RKO (cell line): ENCODE measurements at regions not wholly inside any gene's neighbourhood (a gene's known extent, or its start where the extent isn't known, plus 50 kb on each side); places are given as distances from the start of the nearest gene placed in this dataset.
"Not testable (repeated sequence)": the region's sequence is repeated elsewhere in the genome, so short reads cannot be mapped to it uniquely, and the experiment has no call there.

ENCODE experiments used
- DNase-seq: peaks from one replicate; pipeline ENCODE4 v3.0.0-alpha.2; 2016; ENCODE audit warnings: low spot score

GRCh38 chr3:171915275-171915674, 72.1 kb downstream of the TMEM212 start:
- DNase-seq = no peak

GRCh38 chr3:171916888-171917287, 73.7 kb downstream of the TMEM212 start:
- DNase-seq = no peak

GRCh38 chr3:171922629-171923028, 79.5 kb downstream of the TMEM212 start:
- not testable (repeated sequence) for DNase-seq

- not testable (repeated sequence) for DNase-seq
Observed at GRCh38 chr3:171923668-171924067, 80.5 kb downstream of the TMEM212 start.

DNA sequence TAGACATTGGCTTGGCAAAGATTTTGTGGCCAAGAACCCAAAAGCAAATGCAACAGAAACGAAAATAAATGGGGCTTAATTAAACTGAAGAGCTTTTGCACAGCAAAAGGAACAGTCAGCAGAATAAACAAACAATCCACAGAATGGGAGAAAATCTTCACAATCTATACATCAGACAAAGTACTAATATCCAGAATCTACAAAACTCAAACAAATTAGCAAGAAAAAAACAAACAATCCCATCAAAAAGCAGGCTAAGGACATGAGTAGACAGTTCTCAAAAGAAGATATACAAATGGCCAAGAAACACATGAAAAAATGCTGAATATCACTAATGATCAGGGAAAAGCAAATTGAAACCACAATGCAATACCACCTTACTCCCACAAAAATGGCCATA, 81.7 kb downstream of the TMEM212 start:
- not testable (repeated sequence) for DNase-seq

- DNase-seq = no peak
Observed at GRCh38 chr3:171932153-171932611, 89.0 kb downstream of the TMEM212 start.

DNA sequence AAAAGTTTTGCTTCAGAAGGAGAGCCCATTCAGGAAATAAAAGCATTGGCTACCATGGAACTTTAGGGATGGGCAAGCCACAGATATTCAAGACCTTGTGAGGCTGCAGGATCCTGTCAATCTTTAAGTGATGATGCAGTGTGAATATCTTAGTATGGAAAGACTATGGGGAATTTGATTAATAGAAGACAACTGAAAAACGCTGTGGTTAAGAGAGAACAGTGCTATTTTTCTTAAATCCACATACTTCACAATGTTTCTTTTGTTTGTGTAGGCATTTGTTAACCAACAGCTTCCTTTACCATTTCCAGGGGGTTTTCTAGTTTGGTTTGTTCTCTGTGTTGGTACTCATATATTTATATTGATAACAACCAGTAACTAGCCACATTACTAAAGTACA, 90.3 kb downstream of the TMEM212 start:
- DNase-seq = no peak

DNA sequence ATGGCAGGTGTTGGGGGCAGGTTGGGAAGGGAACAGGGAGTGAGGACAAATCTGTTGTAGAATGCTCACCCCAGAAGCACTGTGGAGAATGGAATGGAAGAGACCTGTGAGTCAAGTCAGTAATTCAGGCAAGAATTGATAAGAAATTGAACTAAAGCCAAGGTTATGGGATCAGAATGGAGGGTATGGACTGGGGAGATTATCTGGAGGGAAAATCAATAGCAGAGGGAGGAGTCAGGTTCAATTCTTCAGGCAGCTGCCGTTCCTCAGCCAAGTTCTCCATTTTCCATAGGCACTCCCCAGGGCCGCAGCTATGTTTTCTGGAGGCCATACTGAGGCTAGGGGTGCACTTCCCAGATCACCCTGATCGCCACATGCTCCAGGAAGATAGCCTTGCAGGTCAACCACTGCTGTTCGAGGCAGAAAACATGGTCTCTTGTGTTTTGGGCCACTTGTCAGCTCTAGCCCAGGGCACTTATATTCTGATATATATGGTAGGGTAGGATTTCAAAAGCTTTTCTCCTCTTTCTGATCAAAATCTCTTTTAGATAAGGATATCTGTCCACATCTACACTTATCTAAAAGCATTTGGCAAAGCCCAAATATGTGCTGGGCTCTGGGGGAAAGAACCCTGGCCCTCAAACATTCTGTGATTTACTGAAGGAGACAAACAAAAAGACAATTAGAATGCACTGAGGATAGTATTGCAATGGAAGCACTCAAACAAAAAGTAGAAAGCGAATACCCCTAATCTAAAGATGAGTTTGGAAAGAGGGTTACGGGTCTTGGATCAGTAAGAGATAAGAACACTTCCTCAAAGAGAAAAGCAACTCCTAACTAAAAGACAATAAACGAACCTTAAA, 92.3 kb downstream of the TMEM212 start:
- DNase-seq = no peak

- peak; percentile 30 for DNase-seq
Observed at GRCh38 chr3:171936191-171936841, 93.2 kb downstream of the TMEM212 start.

GRCh38 chr3:171939578-171939977, 96.4 kb downstream of the TMEM212 start:
- DNase-seq = no peak

DNA sequence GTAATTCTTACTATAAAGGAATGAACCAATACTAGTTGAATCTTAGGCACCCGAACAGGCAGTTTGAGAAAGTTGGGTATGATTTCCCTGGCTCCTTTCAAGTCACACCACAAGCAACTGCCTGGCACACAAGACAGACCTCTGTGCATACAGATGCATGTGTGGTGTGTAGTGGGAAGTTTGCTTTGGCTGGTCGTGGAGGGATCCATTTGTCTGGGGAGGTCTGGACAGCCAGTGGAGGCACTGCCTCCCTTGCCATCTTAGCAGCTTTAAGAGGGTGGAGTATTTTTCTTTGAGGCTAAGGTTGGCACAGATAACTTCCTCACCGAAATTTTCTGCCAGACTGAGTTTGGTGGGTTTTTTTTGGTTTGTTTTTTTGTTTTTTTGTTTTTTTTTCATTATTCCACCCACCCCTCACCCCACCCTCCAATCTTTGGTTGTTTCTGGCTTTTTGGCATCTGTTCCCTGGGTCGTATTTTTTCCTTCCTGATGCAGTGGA, 97.1 kb downstream of the TMEM212 start:
- no peak for DNase-seq

DNA sequence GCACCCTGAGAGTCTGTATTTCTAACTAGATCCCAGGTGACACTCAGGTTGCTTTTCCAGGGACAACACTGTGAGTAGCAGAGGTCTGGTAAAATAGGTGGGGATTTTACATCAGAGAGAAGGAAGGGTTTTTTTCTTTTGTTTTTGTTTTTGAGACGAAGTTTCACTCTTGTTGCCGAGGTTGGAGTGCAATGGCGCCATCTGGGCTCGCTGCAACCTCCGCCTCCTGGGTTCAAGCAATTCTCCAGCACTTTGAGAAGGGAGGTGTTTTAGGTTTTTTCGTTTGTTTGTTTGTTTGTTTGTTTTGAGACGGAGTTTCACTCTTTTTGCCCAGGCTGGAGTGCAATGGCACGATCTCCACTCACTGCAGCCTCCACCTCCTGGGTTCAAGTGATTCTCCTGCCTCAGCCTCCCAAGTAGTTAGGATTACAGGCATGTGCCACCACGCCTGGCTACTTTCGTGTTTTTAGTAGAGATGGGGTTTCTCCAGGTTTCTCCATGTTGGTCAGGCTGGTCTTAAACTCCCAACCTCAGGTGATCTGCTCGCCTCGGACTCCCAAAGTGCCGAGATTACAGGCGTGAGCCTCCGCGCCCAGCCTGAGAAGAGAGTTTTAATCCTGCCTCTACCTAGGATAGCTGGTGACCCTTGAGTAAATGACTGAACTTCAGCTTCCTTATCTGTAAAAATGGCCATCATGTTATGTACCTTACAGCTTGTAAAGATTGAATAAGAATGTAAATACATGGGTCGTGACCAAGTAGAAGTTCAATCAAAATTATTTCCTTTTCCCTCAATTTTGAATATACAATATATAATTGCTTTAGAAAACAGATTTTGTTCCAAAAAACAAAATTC, 95.9 kb upstream of the FNDC3B start:
- DNase-seq = no peak

GRCh38 chr3:171944118-171945016, 95.0 kb upstream of the FNDC3B start:
- DNase-seq = no peak

- no peak for DNase-seq
Observed at GRCh38 chr3:171948674-171949073, 90.7 kb upstream of the FNDC3B start.

DNA sequence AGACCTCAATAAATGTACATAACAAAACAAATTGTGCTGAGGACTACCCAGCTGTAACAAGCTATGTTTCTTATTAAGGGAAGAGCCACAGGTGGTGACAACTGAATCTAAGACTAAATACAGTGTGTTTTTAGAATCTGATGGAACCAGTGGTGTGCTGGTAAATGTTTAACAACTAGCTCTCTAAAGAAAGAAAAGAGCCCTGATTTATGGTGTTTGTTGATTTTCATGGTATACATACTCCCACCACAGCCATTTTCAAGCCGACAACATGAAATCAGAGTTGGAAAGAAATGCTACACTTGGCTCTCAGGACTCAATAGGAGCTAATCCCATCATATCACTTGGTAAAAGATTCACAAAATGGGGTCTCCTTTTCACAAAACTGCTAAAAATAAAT, 89.8 kb upstream of the FNDC3B start:
- no peak for DNase-seq

DNA sequence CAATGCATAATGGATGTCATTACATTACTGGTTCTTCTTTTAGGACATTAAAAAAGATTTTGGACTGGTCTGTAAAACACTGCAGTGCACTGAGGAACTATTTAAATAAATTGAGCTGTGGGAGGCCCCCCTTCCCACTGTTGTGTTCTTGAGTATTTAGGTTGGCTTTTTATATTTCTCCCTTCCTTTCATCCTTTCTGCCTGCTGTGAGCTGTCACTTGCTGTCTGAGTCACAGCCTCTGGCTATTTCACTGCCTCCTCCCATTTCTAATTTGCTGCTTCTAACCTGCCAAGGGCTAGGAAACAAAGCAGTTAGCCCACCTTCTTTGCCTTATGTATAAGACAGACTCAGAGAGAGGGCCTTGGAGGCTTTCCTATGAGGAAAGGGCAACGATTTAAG, 89.0 kb upstream of the FNDC3B start:
- peak; percentile 36 for DNase-seq

GRCh38 chr3:171951597-171951996, 87.8 kb upstream of the FNDC3B start:
- DNase-seq = no peak

DNA sequence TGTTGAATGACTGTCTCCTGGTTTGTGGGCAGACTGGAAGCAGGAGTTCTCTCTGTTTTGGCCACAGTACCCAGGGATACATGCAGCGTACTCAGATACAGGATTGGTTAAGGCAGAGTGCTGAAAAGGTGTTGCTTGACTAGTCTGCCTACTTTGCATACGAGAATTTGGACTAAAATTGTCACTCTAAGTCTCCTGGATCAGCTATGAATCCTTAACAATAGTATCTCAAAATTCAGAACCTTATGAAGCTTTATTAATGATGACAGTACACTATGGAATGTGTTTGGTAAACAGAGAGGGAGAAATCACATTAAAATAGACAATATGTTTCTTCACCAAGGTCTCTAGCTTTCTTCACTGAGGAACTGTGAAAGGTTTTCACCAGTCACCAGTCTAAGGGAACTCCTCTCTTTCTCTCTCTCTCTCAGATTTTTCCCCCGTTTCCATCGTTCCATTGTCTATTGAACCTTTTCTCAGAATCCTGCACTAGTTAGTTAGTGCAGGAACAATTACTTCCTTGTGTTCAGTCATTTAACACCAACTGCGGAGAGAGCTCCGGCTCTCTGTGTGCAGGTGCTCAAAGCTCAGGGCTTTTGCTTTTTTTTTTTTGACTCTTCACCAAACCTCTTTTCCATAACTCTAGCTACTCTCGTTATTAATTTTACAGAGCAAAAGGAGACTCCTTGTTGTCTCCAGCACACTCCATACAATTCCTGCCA, 85.9 kb upstream of the FNDC3B start:
- DNase-seq = no peak

DNA sequence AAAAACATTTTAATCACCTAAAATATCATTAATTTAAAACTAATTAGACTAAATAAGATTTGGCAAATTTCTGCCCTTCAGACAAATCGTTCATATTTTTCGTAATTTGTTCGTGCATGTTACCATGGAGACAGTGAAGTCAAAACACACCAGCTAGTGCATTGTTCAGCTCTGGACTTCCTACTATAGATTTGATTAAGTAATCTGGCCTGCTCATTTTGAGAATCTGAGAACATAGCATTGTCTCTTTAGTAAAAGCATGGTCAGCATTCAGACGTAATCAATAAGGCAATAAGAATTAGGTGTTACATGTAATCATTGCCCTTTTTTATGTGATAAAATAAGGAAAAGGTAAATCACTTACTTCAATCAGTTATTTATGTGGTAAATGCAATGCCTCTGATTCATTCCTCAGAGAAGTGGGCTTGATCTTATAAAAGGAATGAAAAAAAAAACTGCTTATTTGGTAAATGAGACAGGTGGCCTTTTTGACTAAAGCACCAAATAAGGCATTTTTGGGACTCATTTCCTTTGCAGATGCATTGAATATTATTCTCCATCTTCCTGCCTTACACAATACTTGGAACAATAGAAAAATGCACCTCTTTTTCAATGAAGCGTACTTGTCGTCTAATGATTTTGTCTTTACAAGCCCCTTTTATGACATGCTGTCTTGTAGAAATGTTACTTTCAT, 84.5 kb upstream of the FNDC3B start:
- DNase-seq = no peak

GRCh38 chr3:171955598-171955997, 83.8 kb upstream of the FNDC3B start:
- DNase-seq = no peak
